GM23248 (cell line): ENCODE measurements at regions not wholly inside any gene's neighbourhood (a gene's known extent, or its start where the extent isn't known, plus 50 kb on each side); places are given as distances from the start of the nearest gene placed in this dataset.

Experiments used
- EZH2 ChIP-seq: fragments of 200-600 bp; sonication (generic); IDR thresholded peaks from 2 replicates; pipeline ENCODE4 v1.6.1; 2018; ENCODE audit warnings: antibody characterized with exemption, mild to moderate bottlenecking; ENCODE audit not compliant: insufficient read depth, poor library complexity, severe bottlenecking
- EZH2phosphoT487 ChIP-seq: fragments of 200-600 bp; sonication (generic); IDR thresholded peaks from 2 replicates; pipeline ENCODE4 v1.6.1; 2018; ENCODE audit warnings: antibody characterized with exemption, moderate library complexity, mild to moderate bottlenecking, low read depth; ENCODE audit not compliant: insufficient read depth

DNA sequence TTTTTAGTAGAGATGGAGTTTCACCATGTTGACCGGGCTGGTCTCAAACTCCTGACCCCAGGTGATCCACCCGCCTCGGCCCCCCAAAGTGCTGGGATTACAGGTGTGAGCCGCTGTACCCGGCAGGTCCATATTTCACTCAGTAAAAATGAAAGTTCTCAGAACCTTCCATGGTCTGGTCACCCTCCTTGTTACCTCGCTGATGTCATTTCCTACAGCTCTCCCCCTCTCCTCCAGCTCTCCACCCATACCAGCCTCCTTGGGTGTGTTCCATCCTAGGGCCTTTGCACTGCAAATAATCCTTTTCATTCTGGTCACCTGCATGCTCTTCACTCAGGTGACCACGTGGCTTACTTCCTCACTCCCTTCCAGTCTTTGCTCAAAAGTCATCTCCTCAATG lies 78.2 kb upstream of the TNFSF11 start:
- TF ChIP-seq EZH2 (no peak), EZH2phosphoT487 (no peak)
